ENCODE measurements at regions not wholly inside any gene's neighbourhood (a gene's known extent, or its start where the extent isn't known, plus 50 kb on each side); places are given as distances from the start of the nearest gene placed in this dataset.

DNA sequence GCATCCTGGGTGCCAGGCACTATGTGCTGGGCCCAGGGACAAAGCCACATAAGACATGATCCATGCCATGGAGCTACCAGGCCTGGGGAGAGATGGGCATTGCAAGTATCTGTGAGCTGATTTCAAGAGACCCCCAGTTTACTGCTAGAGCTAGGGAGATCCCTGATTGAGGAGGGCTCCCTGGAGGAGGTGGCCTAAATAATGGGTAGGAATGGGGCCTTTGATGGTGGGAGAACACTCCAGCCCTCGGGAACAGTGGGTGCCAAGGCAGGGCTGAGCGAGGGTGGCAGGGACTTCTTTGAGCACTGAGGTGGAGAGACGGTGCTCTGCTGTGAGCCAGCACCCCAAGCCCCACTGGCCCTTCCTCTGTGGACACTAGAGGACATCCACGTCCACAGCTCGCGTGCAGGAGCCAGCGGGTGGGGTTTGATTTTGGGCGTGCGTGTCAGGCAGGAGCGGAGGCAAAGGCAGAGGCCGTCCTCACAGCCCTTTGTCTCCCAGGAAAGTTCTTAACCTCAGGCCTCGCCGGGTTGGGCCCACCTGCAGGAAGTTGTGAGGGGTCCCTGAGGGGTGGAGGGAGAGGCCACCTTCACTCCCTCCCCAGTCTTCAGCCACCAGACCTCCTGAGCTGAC lies 52.9 kb upstream of the PPARA start:
- Histone ChIP-seq H2AFZ (ENCODE audit: low read length) (no peak overlapping the region), H3K27ac (ENCODE audit: low read depth, low read length) (peak overlapping the region; percentile 68), H3K9me3 (ENCODE audit: low read depth, low read length) (no peaks in the 10 kb centered on the region), H3K36me3 (ENCODE audit: insufficient read depth, low read length) (peaks cover 88% of the 10 kb centered on the region), H3K4me3 (ENCODE audit: insufficient read depth, low read length) (no peak overlapping the region), H3K27me3 (ENCODE audit: insufficient read depth, low read length) (no peaks in the 10 kb centered on the region), H4K20me1 (ENCODE audit: insufficient read depth, low read length) (peaks cover 94% of the 10 kb centered on the region), H3K4me2 (ENCODE audit: insufficient read depth, low read length) (no peak overlapping the region), H3K79me2 (ENCODE audit: insufficient read depth, low read length) (peaks cover 97% of the 10 kb centered on the region), H3K4me1 (ENCODE audit: insufficient read depth, low read length) (peaks cover 63% of the 10 kb centered on the region)
- TF ChIP-seq, protein P1, sequence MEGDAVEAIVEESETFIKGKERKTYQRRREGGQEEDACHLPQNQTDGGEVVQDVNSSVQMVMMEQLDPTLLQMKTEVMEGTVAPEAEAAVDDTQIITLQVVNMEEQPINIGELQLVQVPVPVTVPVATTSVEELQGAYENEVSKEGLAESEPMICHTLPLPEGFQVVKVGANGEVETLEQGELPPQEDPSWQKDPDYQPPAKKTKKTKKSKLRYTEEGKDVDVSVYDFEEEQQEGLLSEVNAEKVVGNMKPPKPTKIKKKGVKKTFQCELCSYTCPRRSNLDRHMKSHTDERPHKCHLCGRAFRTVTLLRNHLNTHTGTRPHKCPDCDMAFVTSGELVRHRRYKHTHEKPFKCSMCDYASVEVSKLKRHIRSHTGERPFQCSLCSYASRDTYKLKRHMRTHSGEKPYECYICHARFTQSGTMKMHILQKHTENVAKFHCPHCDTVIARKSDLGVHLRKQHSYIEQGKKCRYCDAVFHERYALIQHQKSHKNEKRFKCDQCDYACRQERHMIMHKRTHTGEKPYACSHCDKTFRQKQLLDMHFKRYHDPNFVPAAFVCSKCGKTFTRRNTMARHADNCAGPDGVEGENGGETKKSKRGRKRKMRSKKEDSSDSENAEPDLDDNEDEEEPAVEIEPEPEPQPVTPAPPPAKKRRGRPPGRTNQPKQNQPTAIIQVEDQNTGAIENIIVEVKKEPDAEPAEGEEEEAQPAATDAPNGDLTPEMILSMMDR (IDR thresholded peaks at IDR 0.05; ENCODE audit: extremely low read depth, low read depth, low read length), result no peak
- DNase-seq (ENCODE audit: insufficient read length, low spot score, missing footprints), result no peak

DNA sequence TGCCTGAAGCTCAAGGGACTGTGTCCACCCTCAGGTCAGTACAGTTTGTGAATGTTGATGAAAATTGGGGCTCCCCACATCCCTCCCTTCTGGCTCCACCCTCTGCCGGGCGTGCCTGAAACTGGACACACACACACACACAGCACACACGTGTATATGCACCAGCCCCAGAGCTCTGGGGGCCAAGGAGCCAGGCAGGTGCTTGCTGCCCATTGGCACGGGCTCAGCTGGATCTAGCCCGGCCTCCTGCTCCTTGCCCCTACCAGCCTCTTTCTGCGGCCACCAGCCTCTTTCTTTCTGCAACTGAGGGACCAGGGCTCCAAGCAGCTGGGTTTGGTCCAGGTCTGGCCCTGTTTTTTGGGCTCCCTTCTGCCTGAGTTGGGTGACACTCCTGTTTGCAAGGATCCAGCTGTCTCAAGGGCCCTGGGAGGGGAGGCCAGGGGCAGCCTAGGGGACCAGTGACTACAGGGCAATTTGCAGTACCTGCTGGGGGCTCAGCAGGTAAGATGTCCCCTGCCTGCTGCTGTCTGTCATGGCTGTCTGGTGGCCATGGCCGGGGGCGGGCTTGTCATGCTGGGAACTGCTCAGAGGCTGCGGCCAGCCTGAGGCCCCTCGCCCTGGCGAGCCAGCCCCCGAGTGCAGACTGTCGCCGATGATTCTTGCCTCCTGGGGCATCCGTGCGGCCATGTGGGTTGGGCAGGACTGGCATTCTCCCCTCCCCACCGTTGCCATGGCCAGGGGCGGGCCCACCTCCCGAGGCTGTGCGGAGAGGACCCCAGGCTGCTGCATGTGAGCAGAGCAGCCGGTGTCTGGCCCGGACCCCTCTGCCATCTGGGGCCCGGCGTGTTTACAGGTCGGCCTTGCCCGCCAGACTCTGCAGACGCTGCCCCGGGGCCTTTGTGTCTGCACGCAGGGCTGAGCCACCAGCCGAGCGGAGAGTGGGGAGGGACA lies 51.5 kb upstream of the PPARA start:
- Histone ChIP-seq H3K4me1 (ENCODE audit: insufficient read depth, low read length) (peaks cover 63% of the 10 kb centered on the region), H3K27me3 (ENCODE audit: insufficient read depth, low read length) (no peaks in the 10 kb centered on the region), H3K36me3 (ENCODE audit: insufficient read depth, low read length) (peaks cover 88% of the 10 kb centered on the region), H4K20me1 (ENCODE audit: insufficient read depth, low read length) (peaks cover 93% of the 10 kb centered on the region), H2AFZ (ENCODE audit: low read length) (no peak overlapping the region), H3K27ac (ENCODE audit: low read depth, low read length) (peak overlapping the region; percentile 68), H3K79me2 (ENCODE audit: insufficient read depth, low read length) (peaks cover 97% of the 10 kb centered on the region), H3K4me3 (ENCODE audit: insufficient read depth, low read length) (no peak overlapping the region), H3K4me2 (ENCODE audit: insufficient read depth, low read length) (no peak overlapping the region), H3K9me3 (ENCODE audit: low read depth, low read length) (no peaks in the 10 kb centered on the region)
- DNase-seq (ENCODE audit: insufficient read length, low spot score, missing footprints), result no peak
- TF ChIP-seq, protein P1 (IDR thresholded peaks at IDR 0.05; ENCODE audit: extremely low read depth, low read depth, low read length), result no peak

DNA sequence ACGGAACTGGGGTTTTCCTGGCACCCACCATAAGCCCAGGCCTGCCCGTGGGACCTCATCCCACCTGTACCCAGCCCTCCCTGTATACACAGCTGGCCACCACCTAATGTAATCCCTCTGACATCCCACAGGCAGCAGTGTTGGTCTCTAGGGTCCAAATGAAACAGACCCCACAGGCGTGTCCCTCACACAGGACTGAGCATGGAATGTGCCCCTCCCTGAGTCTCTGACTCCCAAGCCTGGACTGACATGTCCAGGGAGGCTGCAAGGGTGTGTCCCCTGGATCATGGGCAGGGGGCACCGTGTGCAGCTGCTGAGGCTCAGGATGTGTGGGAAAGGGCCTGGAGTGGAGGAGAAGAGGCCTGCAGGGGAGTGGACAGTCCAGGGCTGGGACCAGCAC lies 50.6 kb upstream of the PPARA start:
- DNase-seq (ENCODE audit: insufficient read length, low spot score, missing footprints), result no peak
- no peaks in the 10 kb centered on the region for H3K27me3 ChIP-seq (ENCODE audit: insufficient read depth, low read length)
- H3K4me3 ChIP-seq (ENCODE audit: insufficient read depth, low read length), result no peak overlapping the region
- H2AFZ ChIP-seq (ENCODE audit: low read length), result no peak overlapping the region
- peaks cover 91% of the 10 kb centered on the region for H4K20me1 ChIP-seq (ENCODE audit: insufficient read depth, low read length)
- no peak overlapping the region for H3K4me2 ChIP-seq (ENCODE audit: insufficient read depth, low read length)
- H3K36me3 ChIP-seq (ENCODE audit: insufficient read depth, low read length), result peaks cover 88% of the 10 kb centered on the region
- H3K4me1 ChIP-seq (ENCODE audit: insufficient read depth, low read length), result peaks cover 64% of the 10 kb centered on the region
- H3K79me2 ChIP-seq (ENCODE audit: insufficient read depth, low read length), result peaks cover 97% of the 10 kb centered on the region
- H3K27ac ChIP-seq (ENCODE audit: low read depth, low read length), result peak overlapping the region; percentile 47
- TF ChIP-seq, protein P1 (IDR thresholded peaks at IDR 0.05; ENCODE audit: extremely low read depth, low read depth, low read length), result no peak
- no peaks in the 10 kb centered on the region for H3K9me3 ChIP-seq (ENCODE audit: low read depth, low read length)

Data from osteoblast (primary cell).